ENCODE measurements at regions not wholly inside any gene's neighbourhood (a gene's known extent, or its start where the extent isn't known, plus 50 kb on each side); places are given as distances from the start of the nearest gene placed in this dataset.

DNA sequence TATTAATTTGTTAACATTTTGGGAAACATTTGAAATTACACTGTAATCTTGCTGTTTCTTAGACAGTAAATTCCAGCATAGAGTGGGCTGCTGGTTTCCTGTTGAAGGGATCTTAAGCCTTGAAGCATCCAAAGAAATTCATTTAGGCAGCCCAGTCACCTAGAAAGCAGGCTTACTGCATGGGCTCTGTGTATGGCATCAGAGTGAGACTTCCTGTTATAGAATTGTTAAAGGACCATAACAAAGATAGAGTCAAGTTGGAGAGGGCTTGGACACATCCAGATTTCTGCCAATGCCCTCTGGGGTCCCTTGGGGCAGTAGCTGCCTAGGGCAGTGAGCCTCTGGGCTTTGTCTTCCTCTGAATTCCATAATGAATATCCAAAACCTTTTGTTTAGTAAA is 149.2 kb downstream of the DYRK2 start:
- FAIRE-seq: no peak

DNA sequence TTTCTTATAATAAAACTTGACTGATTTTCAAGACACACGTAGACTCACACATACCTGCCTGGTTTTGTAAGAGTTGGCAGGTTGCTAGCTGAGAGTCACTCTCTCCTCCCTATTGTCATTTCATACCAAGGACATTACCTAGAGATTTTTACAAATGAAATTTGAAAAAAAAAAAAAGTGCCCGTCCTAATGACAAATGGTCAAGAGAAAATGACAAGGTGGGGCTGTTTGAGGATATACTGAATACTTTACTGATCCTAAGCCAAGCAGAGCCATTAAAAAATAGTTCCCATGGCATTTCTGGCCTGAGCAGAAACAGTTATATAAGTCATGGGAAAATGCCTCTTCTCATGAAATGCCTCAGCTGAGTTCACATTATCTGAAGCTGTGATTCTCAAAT is 150.2 kb downstream of the DYRK2 start:
- no peak for FAIRE-seq

DNA sequence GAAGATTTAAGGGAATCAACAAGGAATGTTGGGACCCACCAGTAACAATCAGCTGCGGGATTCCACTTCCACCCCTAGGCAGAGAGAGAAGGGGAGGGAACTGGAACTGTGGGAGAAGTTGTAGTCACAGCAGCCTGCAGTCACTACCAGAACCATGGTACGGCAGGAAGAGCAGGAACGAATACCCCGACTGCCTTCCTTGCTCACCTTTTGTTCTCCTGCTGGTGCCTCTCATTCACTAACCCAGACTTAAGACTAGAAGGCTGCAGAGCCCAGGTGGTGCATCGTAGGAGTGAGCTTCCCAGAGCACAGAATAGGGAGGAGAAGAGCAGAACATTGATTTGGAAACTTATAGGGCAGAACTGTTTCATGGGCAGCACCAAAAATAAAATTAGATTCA is 154.2 kb downstream of the DYRK2 start:
- no peak for FAIRE-seq

DNA sequence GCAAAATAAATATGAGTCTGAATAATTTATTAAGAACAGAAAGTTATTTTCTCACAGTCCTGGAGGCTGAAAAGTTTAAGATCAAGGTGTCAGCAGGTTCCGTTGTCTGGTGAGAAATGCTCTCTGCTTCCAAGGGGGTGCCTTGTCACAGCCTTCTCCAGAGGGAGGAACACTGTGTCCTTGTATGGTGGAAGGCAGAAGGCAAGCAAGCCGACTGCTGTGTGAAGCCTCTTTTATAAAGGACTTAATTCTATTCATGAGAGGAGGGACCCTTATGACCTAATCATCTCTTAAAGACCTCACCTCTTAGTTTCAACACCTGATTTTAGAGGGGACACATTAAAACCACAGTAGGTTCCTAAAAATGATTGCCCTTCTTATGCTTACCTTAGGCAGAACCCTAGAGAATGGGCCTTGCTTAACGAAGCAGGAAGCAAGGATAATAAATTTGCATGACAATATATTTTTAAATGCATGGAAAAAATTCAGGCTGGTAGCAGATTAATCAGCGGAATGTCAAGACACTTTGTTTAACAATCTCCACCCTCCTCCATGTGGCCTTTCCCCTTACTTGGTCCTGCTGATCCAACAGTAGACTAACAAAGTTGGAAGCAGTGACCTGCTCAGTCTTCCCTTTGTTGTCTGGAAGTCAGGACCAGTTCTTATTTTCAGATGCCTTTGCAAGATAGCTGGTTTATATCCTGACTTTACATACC is 154.9 kb downstream of the DYRK2 start:
- no peak for FAIRE-seq

DNA sequence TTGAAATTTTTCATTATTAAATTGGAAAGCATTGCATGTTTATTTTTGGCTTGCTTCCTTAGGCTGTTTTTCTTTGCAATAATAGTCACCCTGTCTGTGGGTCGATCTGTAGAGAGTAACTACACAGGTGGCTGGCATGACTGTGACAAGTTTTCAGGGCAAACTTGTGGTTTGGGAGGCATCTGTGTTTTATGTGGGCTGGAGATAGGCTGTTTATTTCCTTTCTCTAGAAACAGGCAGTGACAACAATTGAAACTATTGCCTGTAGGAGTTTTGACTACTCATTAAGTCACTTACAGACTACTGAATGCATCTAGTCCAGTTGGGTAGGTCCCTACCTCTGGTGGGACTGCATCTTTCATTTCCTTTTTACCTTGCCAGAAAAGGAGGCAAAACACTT is 155.6 kb downstream of the DYRK2 start:
- no peak for FAIRE-seq

DNA sequence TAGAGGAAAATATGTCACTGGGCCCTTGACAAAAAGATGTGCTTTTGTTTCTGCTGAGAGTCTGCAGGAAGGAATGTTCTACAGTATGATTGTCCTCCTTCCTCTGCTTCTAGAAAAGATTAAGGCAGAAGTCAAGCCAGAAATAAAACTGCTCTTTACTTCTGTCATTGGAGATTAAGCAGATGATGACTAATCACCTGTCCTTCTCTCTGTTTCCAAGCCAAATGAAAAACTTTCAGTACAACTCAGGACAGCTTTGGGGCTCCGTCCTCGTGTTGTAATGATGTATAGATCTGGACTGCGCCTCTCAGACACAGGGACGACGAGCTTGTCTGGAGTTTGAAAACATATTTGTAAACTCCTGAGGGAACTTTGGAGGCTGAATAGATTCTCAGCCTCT is 159.3 kb downstream of the DYRK2 start:
- no peak for FAIRE-seq

DNA sequence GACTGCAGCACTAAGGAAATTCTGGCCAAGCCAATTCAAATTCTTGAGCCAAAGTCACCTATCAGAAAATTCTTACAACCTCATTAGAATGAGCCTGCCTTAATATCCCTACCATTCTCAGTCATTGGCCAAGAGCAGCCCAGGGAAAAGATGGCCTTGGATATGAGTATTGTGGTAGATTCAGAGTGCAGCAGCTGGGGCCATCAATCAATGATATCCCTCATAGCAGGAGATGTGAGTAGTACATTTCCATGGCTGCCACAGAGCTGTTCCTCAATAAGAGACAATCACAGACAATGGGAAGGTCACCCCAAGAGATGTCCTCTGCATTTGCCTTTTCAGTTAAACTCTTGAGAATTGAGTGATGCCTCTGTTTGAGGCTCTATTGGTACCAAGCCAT is 161.6 kb downstream of the DYRK2 start:
- no peak for FAIRE-seq

DNA sequence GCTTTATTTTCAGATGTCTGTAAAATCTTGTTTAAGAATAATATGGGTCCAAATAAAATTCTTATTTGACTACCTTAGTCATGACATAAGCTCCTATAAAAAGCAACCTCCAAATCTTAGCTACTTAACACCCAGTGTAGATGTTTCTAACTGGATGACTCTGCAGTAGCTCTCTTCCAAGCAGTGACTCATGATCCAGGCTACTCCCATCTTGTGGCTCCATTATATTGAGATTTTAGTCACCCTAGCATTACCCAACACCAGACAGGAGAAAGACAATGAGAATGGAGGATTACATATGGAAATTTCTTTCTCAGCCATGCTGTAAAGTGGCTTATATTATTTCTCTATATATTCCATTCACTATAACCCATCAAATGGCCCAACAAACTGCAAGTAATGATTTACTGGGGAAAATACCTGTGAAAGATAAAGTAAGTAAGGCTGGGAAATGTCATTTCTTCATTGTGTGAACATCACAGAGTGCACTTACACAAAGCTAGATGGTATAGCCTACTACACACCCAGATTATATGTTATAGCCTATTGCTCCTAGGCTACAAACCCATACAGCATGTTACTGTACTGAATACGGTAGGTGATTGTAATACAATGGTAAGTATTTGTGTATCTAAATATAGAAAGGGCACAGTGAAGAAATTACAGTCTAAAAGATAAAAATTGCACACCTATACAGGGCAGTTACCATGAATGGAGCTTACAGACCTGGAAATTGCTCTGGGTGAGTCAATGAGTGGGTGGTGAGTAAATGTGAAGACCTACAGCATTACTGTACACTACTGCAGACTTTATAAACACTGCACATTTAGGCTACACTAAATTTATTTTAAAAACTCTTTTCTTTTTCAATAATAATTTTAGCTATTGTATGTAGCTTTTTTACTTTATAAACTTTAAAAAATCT is 163.2 kb downstream of the DYRK2 start:
- no peak for FAIRE-seq

DNA sequence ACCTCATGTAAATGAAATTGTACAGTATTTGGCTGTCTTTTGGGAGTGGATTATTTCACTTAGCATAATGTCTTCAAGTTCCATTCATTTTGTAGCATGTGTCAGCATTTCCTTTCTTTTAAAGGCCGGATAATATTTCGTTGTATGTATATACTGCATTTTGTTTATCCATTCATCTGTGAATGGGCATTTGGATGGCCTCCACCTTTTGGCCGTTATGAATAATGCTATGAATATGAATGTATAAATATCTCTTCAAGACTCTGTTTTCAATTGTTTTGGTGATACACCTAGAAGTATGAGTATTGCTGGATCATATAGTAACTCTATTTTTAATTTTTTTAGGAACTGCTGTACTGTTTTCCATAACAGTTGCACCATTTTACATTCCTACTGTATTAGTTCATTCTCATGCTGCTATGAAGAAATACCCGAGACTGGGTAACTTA is 164.9 kb downstream of the DYRK2 start:
- no peak for FAIRE-seq

DNA sequence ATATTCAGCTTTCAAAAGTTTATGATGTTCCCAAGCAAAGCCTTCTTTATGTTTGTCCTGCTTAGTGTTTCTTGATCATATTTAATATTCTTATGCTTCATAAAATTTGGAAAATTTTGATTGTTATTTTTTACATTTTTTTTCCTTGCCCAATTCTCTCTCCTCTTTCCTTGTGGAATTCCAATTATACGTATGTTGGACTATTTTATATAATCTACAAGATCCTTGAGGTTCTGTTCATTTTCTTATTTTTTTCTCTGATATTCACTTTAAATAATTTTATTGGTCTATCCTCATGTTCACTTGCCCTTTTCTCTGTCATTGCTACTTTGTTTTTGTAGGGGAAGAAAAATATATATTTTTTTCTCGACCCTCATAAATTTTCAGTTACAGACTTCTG is 167.7 kb downstream of the DYRK2 start:
- FAIRE-seq: no peak

DNA sequence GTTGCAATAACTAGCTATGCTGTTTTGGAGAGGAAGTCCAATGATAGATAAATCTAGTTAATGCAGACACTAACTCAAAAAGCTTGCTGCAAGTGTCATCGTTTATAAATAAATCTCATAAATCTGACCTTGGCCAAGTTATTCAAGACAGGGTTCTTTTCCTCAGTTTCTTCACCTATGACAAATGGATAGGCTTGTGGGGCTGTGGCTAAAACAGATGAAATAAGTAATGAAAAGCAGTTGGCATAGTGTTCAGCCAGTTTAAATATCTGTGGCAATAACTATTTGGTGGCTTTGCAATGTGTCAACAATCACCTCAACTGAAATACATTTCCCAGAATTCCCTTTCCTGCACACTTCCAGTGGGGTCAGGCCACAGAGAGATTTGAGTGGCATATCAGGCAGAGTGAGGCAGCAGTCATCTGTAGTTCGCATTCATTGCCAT is 169.9 kb downstream of the DYRK2 start:
- FAIRE-seq: no peak

DNA sequence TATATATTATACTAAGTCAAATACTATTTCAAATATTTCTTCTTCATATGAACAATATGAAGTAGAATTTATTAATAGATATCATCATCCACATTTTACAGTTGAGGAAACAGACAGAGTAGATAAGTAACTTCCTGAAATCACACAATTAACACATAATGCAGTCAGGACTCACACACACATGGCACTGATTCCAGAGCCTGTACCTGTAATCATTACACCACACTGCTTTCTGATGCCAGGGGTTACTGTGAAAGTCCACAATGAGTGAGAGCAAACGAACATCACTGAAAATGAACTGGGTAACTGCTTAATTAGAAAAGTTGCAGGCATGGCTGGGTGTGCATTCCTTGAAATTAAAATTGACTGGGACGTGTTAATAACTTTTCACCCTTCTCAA is 169.3 kb upstream of the IFNG-AS1 start:
- FAIRE-seq: no peak

DNA sequence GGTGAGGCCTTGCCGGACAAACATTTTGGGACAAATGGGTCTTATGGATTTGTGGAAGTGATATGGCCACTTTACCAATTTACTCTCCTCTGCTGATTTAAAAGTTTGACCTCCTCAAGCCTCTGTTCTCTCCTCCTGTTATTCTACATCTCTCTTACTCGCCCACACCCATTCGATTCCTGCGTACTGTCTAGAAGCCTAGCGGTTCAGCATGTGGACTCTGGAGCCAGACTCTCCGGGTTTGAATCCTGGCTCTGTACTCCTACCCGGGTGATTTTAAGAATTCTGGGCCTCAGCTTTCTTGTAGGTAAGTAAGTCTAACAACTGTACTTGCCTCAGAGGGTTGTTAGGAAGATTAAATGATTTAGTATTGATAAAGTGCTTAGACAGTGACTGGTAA is 168.6 kb upstream of the IFNG-AS1 start:
- no peak for FAIRE-seq

DNA sequence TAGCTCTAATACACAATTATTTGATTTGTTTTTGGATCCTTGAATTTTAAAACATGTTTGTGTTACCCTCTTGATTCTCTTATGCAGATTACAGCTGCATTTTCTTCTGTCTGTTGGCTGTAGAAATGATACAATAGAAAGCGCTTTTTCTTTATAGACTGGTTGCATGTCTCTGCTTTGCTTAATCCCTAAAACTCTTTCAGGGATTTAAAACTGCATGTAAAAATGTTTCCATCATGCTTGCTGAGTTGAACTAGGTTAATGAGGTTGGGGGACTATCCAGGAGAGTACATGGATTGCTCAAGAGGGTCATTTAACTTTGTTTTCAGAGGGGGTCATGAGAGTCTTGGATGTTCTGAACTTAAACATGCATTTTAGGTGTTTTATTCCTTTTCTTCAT is 166.4 kb upstream of the IFNG-AS1 start:
- no peak for FAIRE-seq

DNA sequence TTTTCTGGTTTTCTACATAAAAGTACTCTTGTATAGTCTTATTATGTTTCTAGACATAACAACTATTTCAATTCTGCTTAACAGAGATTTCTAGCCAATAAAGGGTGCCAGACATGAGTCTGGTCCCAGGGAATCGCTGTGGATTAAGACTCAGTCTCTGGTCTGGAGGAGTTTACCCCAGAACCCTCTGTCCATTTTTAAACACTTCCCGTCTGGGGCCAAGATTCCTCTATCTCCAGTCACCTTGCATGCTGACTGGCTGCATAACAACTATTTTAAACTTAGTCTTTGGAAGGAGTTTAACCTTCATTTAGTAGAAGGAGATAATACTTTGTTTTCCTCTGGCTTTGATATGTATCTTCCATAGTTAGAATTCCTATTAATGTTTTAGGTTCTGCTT is 163.1 kb upstream of the IFNG-AS1 start:
- no peak for FAIRE-seq

DNA sequence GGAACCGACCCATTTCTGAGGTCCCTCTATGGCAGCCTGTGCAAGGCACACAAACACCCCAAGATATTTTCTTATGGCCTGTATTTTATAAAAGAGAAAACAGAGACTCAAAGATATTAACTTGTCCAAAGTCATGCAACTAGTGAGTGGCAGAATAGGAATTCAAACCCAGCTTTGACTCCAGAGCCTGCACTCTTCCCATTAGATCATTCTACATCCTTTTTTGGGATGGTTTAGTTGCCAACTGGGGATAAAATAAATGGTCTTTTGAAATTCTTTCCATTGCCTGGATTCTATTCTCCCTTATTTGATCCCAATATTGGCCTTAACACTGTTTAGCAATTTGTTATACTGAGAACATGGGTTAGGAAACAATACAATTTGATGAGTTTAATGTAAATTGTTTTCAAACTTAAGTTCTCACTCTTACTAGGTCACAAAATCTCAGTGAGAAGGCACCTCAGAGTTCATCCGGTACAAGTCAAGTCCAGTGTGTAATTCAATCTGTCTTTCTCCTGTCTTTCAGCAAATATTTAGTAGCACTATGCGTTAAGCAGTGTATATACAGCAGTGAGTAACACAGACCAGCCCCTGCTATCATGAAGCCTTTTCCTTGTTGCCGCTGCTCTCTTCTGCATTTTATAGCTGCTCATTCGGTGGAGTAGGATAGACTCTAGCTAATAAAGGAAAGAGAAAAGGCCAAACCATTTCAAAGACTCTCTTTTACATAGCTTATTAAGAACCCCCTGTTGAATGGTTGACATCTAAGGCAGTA is 162.1 kb upstream of the IFNG-AS1 start:
- FAIRE-seq: no peak

DNA sequence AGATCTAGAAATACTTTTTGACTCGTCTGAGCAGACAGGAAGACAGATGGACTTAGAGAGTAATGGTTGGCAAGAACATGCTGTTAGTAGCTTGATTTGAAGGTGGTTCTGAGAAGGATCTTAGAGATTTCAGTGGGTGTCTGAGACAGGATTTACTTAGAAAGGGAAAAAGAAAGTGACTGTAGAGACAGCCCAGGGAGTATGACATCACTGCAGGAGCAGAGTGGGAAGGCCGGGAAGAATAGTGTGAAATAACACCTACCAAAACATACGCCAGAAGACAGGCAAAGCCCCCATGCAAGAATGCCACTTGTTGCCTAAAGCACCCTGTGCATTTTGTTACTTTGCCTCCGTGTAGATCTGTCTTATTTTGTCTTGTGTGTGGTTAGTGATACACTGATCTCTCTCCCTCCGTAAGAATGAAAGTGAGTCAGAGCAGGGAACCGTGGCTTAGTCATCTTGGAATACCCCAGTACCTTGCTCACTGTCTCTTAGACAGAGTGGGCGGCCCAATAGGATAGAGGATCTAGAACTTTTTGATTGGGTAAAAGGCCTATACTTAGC is 161.3 kb upstream of the IFNG-AS1 start:
- FAIRE-seq: no peak

DNA sequence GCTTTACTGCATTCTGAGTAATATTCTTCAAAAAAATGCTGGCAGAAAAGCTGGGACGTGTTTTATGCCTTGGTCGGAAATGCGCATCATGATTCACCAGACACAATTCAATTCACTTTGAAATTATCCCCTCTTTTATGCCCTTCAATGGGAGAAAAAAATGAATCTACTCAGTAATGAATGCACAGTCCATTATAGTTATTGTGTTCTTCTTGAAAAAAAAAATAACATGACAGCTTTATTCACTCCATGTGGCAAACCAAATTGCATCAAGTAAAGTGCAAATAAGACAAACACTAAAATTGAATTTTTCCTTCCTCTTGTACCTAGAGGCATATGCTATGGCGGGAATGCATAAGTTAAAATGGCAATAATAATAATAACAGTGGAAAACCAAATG is 159.4 kb upstream of the IFNG-AS1 start:
- no peak for FAIRE-seq

DNA sequence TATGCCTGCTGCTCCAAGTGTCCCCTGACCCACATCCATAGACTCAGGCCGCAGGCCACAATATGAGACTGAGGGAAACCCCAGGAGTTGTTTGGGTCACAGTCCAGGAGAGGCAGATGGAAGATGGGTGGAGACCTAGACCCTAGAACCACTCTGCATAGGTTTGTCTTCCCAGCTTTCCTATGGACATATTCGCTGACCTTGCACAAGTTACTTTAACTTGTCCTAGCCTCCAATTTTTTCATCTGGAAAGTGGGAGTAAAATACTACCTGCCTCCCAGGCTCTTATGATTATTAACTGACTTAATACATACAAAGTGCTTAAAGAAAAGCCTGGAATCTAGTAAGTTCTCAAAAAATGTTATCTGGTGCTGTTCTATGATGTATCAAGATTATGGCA is 157.1 kb upstream of the IFNG-AS1 start:
- no peak for FAIRE-seq

DNA sequence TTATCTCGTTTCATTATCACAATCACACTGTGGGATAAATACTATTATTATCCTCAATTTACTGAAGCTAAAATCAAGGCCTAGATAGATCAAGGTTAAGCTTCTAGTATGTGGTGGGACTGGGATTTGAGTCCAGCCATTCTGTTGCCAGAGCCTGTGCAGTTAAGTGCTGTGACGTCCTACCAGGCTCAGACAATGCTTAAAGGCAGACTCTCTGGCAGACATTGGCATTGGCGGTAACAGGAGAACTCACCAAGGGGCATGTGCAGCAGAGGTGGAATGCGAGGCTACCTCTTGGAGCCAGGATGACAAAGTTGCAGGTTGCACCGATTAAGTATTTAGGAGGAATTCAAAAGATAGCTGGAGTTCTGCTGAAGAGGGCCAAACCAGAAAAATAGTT is 155.6 kb upstream of the IFNG-AS1 start:
- FAIRE-seq: no peak

DNA sequence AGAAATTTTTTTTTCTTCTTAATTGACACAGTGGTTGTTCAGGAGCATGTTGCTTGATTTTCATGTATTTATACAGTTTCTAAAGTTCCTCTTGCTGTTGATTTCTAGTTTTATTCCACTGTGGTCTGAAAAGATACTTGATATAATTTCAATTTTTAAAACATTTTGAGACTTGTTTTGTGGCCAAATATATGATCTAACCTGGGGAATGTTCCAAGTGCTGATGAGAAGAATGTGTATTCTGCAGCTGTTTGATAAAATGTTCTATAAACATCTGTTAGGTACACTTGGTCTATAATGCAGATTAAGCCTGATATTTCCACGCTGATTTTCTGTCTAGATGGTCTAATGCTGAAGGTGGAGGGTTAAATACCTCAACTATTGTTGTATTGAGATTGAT is 151.4 kb upstream of the IFNG-AS1 start:
- no peak for FAIRE-seq

DNA sequence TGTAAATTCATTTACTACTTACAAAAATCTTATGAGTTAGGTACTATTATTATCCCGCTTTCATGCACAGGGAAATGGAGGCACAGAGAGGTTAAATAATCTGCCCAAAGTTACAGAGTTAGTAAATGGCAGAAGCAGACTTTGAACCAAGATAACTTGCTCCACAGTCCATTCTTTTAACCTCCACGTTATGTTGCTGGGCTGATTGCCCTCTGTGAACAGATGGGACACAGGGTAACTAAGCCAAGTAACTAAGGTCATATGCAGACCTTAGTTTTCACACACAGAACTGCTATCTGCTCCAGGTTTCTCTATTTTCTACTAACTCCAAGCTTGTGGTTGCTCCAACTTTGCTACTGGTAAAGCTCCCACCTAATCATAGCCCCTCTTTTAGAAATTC is 147.1 kb upstream of the IFNG-AS1 start:
- FAIRE-seq: no peak

DNA sequence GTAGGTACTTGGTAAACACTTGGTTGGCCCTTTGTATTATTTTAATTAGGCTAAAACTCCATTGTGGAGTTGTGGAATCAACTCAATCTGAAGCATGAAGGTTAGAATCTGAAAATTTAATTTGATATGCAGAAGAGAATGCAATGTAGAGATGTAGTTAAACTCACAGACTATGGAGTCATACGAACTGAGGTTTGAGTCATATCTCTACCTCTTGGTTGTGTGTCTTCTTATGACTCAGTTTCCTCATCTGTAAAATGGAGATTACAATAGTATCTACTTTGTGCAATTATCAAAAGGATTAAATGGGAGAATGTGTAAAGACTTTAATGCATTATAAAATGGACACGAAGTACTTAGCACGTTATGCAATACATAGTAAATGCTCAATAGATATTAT is 146.0 kb upstream of the IFNG-AS1 start:
- no peak for FAIRE-seq
